Spleen (tissue), 11 donors: ENCODE measurements at regions not wholly inside any gene's neighbourhood (a gene's known extent, or its start where the extent isn't known, plus 50 kb on each side); places are given as distances from the start of the nearest gene placed in this dataset.
A peak's percentile ranks its signal among the peaks of the same experiment; 100 is the strongest.
"Not testable (repeated sequence)": the region's sequence is repeated elsewhere in the genome, so short reads cannot be mapped to it uniquely, and the experiment has no call there.

Experiments used
- DNase-seq: peaks from one replicate; pipeline ENCODE4 v3.0.0-alpha.2; 2020
- H3K27ac ChIP-seq, 8 donors: fragments of 200-600 bp; sonication (generic) in 7 of 8; 1 replicate in 4 of 8; 2 replicates in 4 of 8; pipeline versions ENCODE4 v1.5.0 to v1.8.0; 2016 to 2021; ENCODE audit warnings: inconsistent platforms in 4 of 8, mild to moderate bottlenecking in 4 of 8, moderate library complexity in 1 of 8
- H3K27me3 ChIP-seq, 7 donors: fragments of 200-600 bp; sonication (generic) in 6 of 7; replicated peaks in 1 of 7; 1 replicate in 4 of 7; 2 replicates in 3 of 7; pipeline versions ENCODE4 v1.5.0 to v1.8.0; 2016 to 2021; ENCODE audit warnings: inconsistent platforms in 3 of 7, mild to moderate bottlenecking in 1 of 7
- H3K36me3 ChIP-seq, 6 donors: fragments of 200-600 bp; sonication (generic) in 5 of 6; 1 replicate in 4 of 6; 2 replicates in 2 of 6; pipeline versions ENCODE4 v1.5.0 to v1.8.0; 2016 to 2021; ENCODE audit warnings: inconsistent platforms in 2 of 6
- H3K4me1 ChIP-seq, 6 donors: fragments of 200-600 bp; sonication (generic) in 5 of 6; 1 replicate in 3 of 6; 2 replicates in 3 of 6; pipeline versions ENCODE4 v1.5.0 to v1.8.0; 2016 to 2021; ENCODE audit warnings: inconsistent platforms in 3 of 6
- H3K4me3 ChIP-seq, 8 donors: fragments of 200-600 bp; sonication (generic) in 7 of 8; 1 replicate in 4 of 8; 2 replicates in 4 of 8; pipeline versions ENCODE4 v1.5.0 to v1.8.0; 2016 to 2021; ENCODE audit warnings: inconsistent platforms in 4 of 8, mild to moderate bottlenecking in 4 of 8, moderate library complexity in 2 of 8
- H3K9me3 ChIP-seq, 8 donors: fragments of 200-600 bp; sonication (generic) in 7 of 8; 1 replicate in 4 of 8; 2 replicates in 4 of 8; pipeline versions ENCODE4 v1.5.0 to v1.8.0; 2016 to 2021; ENCODE audit warnings: inconsistent platforms in 4 of 8
- CTCF ChIP-seq, 11 experiments: fragments of 200-600 bp in 7 of 11; fragments of 450-650 bp in 4 of 11; sonication (generic) in 4 of 11; IDR thresholded peaks in 8 of 11; conservative IDR thresholded peaks in 3 of 11; 1 replicate in 7 of 11; 2 replicates in 4 of 11; pipeline versions ENCODE4 v1.4.0 to v1.8.0; 2016 to 2021; ENCODE audit warnings: antibody characterized with exemption in 11 of 11, inconsistent platforms in 4 of 11, mild to moderate bottlenecking in 1 of 11
- POLR2A ChIP-seq, 3 donors: fragments of 450-650 bp; IDR thresholded peaks; one replicate each; pipeline ENCODE4 v1.5.1; 2017; ENCODE audit warnings: antibody characterized with exemption in 3 of 3, mild to moderate bottlenecking in 1 of 3
- POLR2AphosphoS5 ChIP-seq, 3 donors: sonication (generic); formaldehyde crosslinking; IDR thresholded peaks; one replicate each; pipeline ENCODE4 v1.5.1; 2017; ENCODE audit warnings: antibody characterized with exemption in 3 of 3
- WGBS, 5 donors: extraction: QIAGEN DNeasy Blood & Tissue Kit in 3 of 5; methylation state at CpG; one replicate each; pipeline versions ENCODE4 v1.1.5 to v1.1.7; 2013 to 2018; 5-methylcytosine and 5-hydroxymethylcytosine counted together
- intact Hi-C: fragments of 100-400 bp; cut with DNase I; formaldehyde crosslinking; loops from one replicate; pipeline ENCODE4 v1.15.0; 2023; ENCODE audit warnings: low total_unique reads
- donor health status: healthy with polysubstance abuse.
- donor health status: DM: no; HTN: no; CAD: no; lungs with moderate emphysema.
- donor health status: DM: no; HTN: no; CAD: no.
- donor health status: Bipolar disorder and iron deficiency.
- donor health status: healthy.
- donor health status: DM: no; HTN: no; CAD: no.
- donor health status: DM: yes; HTN: yes; CAD: no.

- WGBS, 5 donors: 79 to 89% (median 85%) methylated on average over 4 of the region's 4 CpGs
- intact Hi-C loops: no loop called here
- H3K4me1 ChIP-seq: peaks cover 0 to 25% (median 12%) of the 10 kb centered on the region in 6 donors
- no peak for DNase-seq
- H3K4me3 ChIP-seq: no peak overlapping the region
- H3K27ac ChIP-seq: no peak overlapping the region
- no peaks in the 10 kb centered on the region for H3K9me3 ChIP-seq
- peaks cover 0 to 3% (median 0%) of the 10 kb centered on the region in 6 donors for H3K36me3 ChIP-seq
- no peaks in the 10 kb centered on the region for H3K27me3 ChIP-seq
- no peak for TF ChIP-seq CTCF (IDR thresholded peaks at IDR 0.05 in 8 of 11, conservative IDR thresholded peaks at IDR 0.05 in 3 of 11)
- TF ChIP-seq POLR2A (IDR thresholded peaks at IDR 0.05): no peak
- TF ChIP-seq POLR2AphosphoS5 (IDR thresholded peaks at IDR 0.05): no peak
Measured at GRCh38 chr7:66442385-66442784, 186.3 kb upstream of the KCTD7 start.

GRCh38 chr7:66443946-66444345 is 184.7 kb upstream of the KCTD7 start:
- H3K27me3 ChIP-seq: no peaks in the 10 kb centered on the region
- TF ChIP-seq CTCF (IDR thresholded peaks at IDR 0.05 in 8 of 11, conservative IDR thresholded peaks at IDR 0.05 in 3 of 11) (no peak), POLR2A (IDR thresholded peaks at IDR 0.05) (no peak), POLR2AphosphoS5 (IDR thresholded peaks at IDR 0.05) (no peak)

GRCh38 chr7:66447007-66447406 is 181.7 kb upstream of the KCTD7 start:
- intact Hi-C loops, H3K27me3 ChIP-seq, DNase-seq, H3K9me3 ChIP-seq, H3K4me3 ChIP-seq, H3K27ac ChIP-seq: not testable (repeated sequence)
- 95 to 100% (median 99%) methylated on average over 2 of the region's 2 CpGs for WGBS, 5 donors
- Histone ChIP-seq H3K36me3 (peaks cover 0 to 35% (median 0%) of the 10 kb centered on the region in 6 donors), H3K4me1 (peaks cover 0 to 13% (median 8%) of the 10 kb centered on the region in 6 donors)

More at GRCh38 chr7:66443946-66444345, 184.7 kb upstream of the KCTD7 start:
- Histone ChIP-seq H3K4me1 (peaks cover 0 to 14% (median 10%) of the 10 kb centered on the region in 6 donors), H3K4me3 (no peak overlapping the region), H3K27ac (peak overlapping the region in 3 of 8 donors; percentile 7 to 50 (median 42)), H3K36me3 (peaks cover 0 to 17% (median 0%) of the 10 kb centered on the region in 6 donors), H3K9me3 (no peaks in the 10 kb centered on the region)
- DNase-seq: no peak
- intact Hi-C loops: no loop called here

- DNase-seq, H3K4me1 ChIP-seq, H3K4me3 ChIP-seq, intact Hi-C loops, H3K27ac ChIP-seq, H3K27me3 ChIP-seq, H3K9me3 ChIP-seq: not testable (repeated sequence)
- H3K36me3 ChIP-seq: peaks cover 0 to 41% (median 0%) of the 10 kb centered on the region in 6 donors
- 69 to 93% (median 85%) methylated on average over 2 of the region's 2 CpGs for WGBS, 5 donors
Measured at GRCh38 chr7:66450814-66451213, 177.9 kb upstream of the KCTD7 start.

- 68 to 87% (median 83%) methylated on average over 1 to 2 of the region's 2 CpGs for WGBS, 5 donors
- H3K9me3 ChIP-seq, H3K27me3 ChIP-seq, H3K27ac ChIP-seq, DNase-seq, H3K4me1 ChIP-seq, H3K4me3 ChIP-seq, intact Hi-C loops: not testable (repeated sequence)
- H3K36me3 ChIP-seq: peaks cover 0 to 41% (median 0%) of the 10 kb centered on the region in 6 donors
Measured at GRCh38 chr7:66451713-66452112, 177.0 kb upstream of the KCTD7 start.

GRCh38 chr7:66452165-66452564 is 176.5 kb upstream of the KCTD7 start:
- 86 to 93% (median 92%) methylated on average over 2 of the region's 2 CpGs for WGBS, 5 donors
- Histone ChIP-seq H3K27me3 (no peaks in the 10 kb centered on the region), H3K4me1 (peaks cover 0 to 7% (median 0%) of the 10 kb centered on the region in 6 donors), H3K9me3 (no peaks in the 10 kb centered on the region), H3K4me3 (no peak overlapping the region), H3K27ac (no peak overlapping the region), H3K36me3 (peaks cover 0 to 41% (median 0%) of the 10 kb centered on the region in 6 donors)
- DNase-seq: no peak
- no peak for TF ChIP-seq POLR2AphosphoS5 (IDR thresholded peaks at IDR 0.05)
- TF ChIP-seq POLR2A (IDR thresholded peaks at IDR 0.05): no peak
- TF ChIP-seq CTCF (IDR thresholded peaks at IDR 0.05 in 8 of 11, conservative IDR thresholded peaks at IDR 0.05 in 3 of 11): no peak
- intact Hi-C loops: no loop called here
